ENCODE measurements at regions not wholly inside any gene's neighbourhood (a gene's known extent, or its start where the extent isn't known, plus 50 kb on each side); places are given as distances from the start of the nearest gene placed in this dataset.

DNA sequence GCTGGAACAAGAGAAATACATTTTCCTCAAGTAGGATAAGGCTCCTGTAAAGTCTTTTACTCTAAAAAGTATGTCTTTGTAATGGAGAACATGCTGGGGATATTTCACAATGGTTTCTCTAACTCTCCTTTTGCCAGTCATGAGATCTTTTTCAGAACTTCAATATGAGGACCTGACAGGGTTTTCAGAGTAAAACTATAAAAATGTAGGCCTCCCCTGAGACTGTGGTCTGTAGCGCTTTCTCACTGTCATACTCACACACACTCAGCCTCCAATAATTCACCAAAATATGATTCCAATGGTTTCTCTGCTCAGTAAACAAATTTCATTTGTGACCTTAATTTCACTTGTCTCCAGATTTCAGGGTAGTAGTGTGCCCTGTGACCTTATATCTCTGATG is 440.1 kb upstream of the PTBP2 start:
- Histone ChIP-seq H3K9ac (ENCODE audit: insufficient read depth, low read length, poor library complexity, severe bottlenecking) (no peak overlapping the region), H3K4me1 (ENCODE audit: control insufficient read depth in 1 of 2, insufficient read depth in 2 of 2, low read length in 2 of 2) (no peaks in the 10 kb centered on the region), H3K4me2 (replicated peaks; ENCODE audit: extremely low read depth, low read length, poor library complexity, severe bottlenecking) (no peak overlapping the region), H3K27me3 (ENCODE audit: control insufficient read depth in 2 of 2, insufficient read depth in 2 of 2, low read length in 2 of 2) (no peaks in the 10 kb centered on the region), H4K20me1 (ENCODE audit: insufficient read depth, low read length) (no peaks in the 10 kb centered on the region), H2AFZ (ENCODE audit: insufficient read depth, low read depth, low read length, poor library complexity, severe bottlenecking) (no peak overlapping the region), H3K36me3 (replicated peaks in 1 of 2; ENCODE audit: control insufficient read depth in 1 of 2, insufficient read depth in 2 of 2, low read length in 2 of 2) (no peaks in the 10 kb centered on the region), H3K9me3 (replicated peaks in 1 of 2; ENCODE audit: control insufficient read depth in 1 of 2, insufficient read depth in 1 of 2, low read length in 2 of 2) (peaks cover 7 to 11% of the 10 kb centered on the region in 2 donors), H3K4me3 (replicated peaks in 1 of 3; ENCODE audit: low read depth in 2 of 3, low read length in 3 of 3) (no peak overlapping the region), H3K27ac (ENCODE audit: low read depth in 1 of 2, low read length in 2 of 2) (no peak overlapping the region), H3K79me2 (ENCODE audit: insufficient read depth, low read length) (no peaks in the 10 kb centered on the region)
- no peak overlapping the region for H3K27ac Mint-ChIP-seq
- peaks cover 0 to 3% (median 0%) of the 10 kb centered on the region in 3 donors for H3K27me3 Mint-ChIP-seq (ENCODE audit: low read depth in 3 of 3)
- no peaks in the 10 kb centered on the region for H3K4me1 Mint-ChIP-seq
- no CpG with 5 or more reads among the region's 1 CpG for WGBS (ENCODE audit: insufficient coverage)
- no peak overlapping the region for H3K4me3 Mint-ChIP-seq
- no peak for TF ChIP-seq CTCF (IDR thresholded peaks at IDR 0.05)
- H3K36me3 Mint-ChIP-seq = no peaks in the 10 kb centered on the region
- intact Hi-C loops (cut with micrococcal nuclease) = no loop called here
- no peak for DNase-seq
- H3K9me3 Mint-ChIP-seq = peaks cover 13 to 30% (median 17%) of the 10 kb centered on the region in 7 donors

- DNase-seq = no peak
- H3K36me3 Mint-ChIP-seq = no peaks in the 10 kb centered on the region
- H3K4me1 Mint-ChIP-seq = no peaks in the 10 kb centered on the region
- H3K9me3 Mint-ChIP-seq = peaks cover 10 to 33% (median 26%) of the 10 kb centered on the region in 7 donors
- H3K27ac Mint-ChIP-seq = no peak overlapping the region
- Histone ChIP-seq H3K27me3 (ENCODE audit: control insufficient read depth in 2 of 2, insufficient read depth in 2 of 2, low read length in 2 of 2) (no peaks in the 10 kb centered on the region), H3K4me2 (replicated peaks; ENCODE audit: extremely low read depth, low read length, poor library complexity, severe bottlenecking) (no peak overlapping the region), H3K9me3 (replicated peaks in 1 of 2; ENCODE audit: control insufficient read depth in 1 of 2, insufficient read depth in 1 of 2, low read length in 2 of 2) (peaks cover 13 to 15% of the 10 kb centered on the region in 2 donors), H4K20me1 (ENCODE audit: insufficient read depth, low read length) (no peaks in the 10 kb centered on the region), H3K9ac (ENCODE audit: insufficient read depth, low read length, poor library complexity, severe bottlenecking) (no peak overlapping the region), H3K4me3 (replicated peaks in 1 of 3; ENCODE audit: low read depth in 2 of 3, low read length in 3 of 3) (no peak overlapping the region), H3K27ac (ENCODE audit: low read depth in 1 of 2, low read length in 2 of 2) (no peak overlapping the region), H3K79me2 (ENCODE audit: insufficient read depth, low read length) (no peaks in the 10 kb centered on the region), H3K36me3 (replicated peaks in 1 of 2; ENCODE audit: control insufficient read depth in 1 of 2, insufficient read depth in 2 of 2, low read length in 2 of 2) (no peaks in the 10 kb centered on the region), H3K4me1 (ENCODE audit: control insufficient read depth in 1 of 2, insufficient read depth in 2 of 2, low read length in 2 of 2) (no peaks in the 10 kb centered on the region), H2AFZ (ENCODE audit: insufficient read depth, low read depth, low read length, poor library complexity, severe bottlenecking) (no peak overlapping the region)
- H3K27me3 Mint-ChIP-seq (ENCODE audit: low read depth in 3 of 3) = peaks cover 1 to 2% (median 2%) of the 10 kb centered on the region in 3 donors
- no CpG with 5 or more reads among the region's 1 CpG for WGBS (ENCODE audit: insufficient coverage)
- no peak overlapping the region for H3K4me3 Mint-ChIP-seq
- TF ChIP-seq CTCF (IDR thresholded peaks at IDR 0.05) = no peak
- intact Hi-C loops (cut with micrococcal nuclease) = no loop called here
Measured at GRCh38 chr1:96290033-96290432, 431.6 kb upstream of the PTBP2 start.

Measured in CD14-positive monocyte (primary cell).